ENCODE measurements at regions not wholly inside any gene's neighbourhood (a gene's known extent, or its start where the extent isn't known, plus 50 kb on each side); places are given as distances from the start of the nearest gene placed in this dataset.

- Mint-ChIP-seq H3K36me3 (ENCODE audit: insufficient read depth, unreplicated experiment) (peaks cover 10% of the 10 kb centered on the region), H3K27me3 (ENCODE audit: insufficient read depth, unreplicated experiment) (no peaks in the 10 kb centered on the region), H3K4me1 (ENCODE audit: insufficient read depth, unreplicated experiment) (peaks cover 24% of the 10 kb centered on the region), H3K27ac (ENCODE audit: low read depth, unreplicated experiment) (no peak overlapping the region), H3K4me3 (ENCODE audit: unreplicated experiment) (no peak overlapping the region), H3K9me3 (ENCODE audit: unreplicated experiment) (peaks cover 12% of the 10 kb centered on the region)
- ChIA-PET CTCF (interaction anchor here (0.8 to 1.6 kb wide), 2 partner anchors 42 to 315 kb away, joined by 4 read pairs; no protein-coding TSS in a partner anchor), POLR2A (interaction anchor here (0.7 to 1.5 kb wide), 5 partner anchors 12 to 177 kb away, joined by 3 to 7 read pairs (median 3); no protein-coding TSS in a partner anchor)
- DNase-seq (ENCODE audit: unreplicated experiment): no peak
- no TSS peak for BruUV-seq (replicated peaks)
- intact Hi-C loops (cut with micrococcal nuclease): no loop called here
- no peak for TF ChIP-seq CTCF (IDR thresholded peaks at IDR 0.05; ENCODE audit: unreplicated experiment)
These were observed 198.9 kb upstream of the PTGFR start for GRCh38 chr1:78291872-78292271.

GRCh38 chr1:78292361-78292760 is 198.4 kb upstream of the PTGFR start:
- ChIA-PET CTCF (interaction anchor here (1.6 kb wide), 1 partner anchor 314 kb away, joined by 4 read pairs; no protein-coding TSS in a partner anchor), POLR2A (interaction anchor here (0.7 to 1.5 kb wide), 6 partner anchors 11 to 178 kb away, joined by 3 to 7 read pairs (median 3); no protein-coding TSS in a partner anchor)
- intact Hi-C loops (cut with micrococcal nuclease): no loop called here
- no peak overlapping the region for H3K27ac Mint-ChIP-seq (ENCODE audit: low read depth, unreplicated experiment)
- no TSS peak for BruUV-seq (replicated peaks)
- H3K4me3 Mint-ChIP-seq (ENCODE audit: unreplicated experiment): no peak overlapping the region
- DNase-seq (ENCODE audit: unreplicated experiment): peak; percentile 41
- TF ChIP-seq CTCF (IDR thresholded peaks at IDR 0.05; ENCODE audit: unreplicated experiment): no peak
- H3K9me3 Mint-ChIP-seq (ENCODE audit: unreplicated experiment): peaks cover 12% of the 10 kb centered on the region
- H3K4me1 Mint-ChIP-seq (ENCODE audit: insufficient read depth, unreplicated experiment): peaks cover 24% of the 10 kb centered on the region
- H3K36me3 Mint-ChIP-seq (ENCODE audit: insufficient read depth, unreplicated experiment): peaks cover 10% of the 10 kb centered on the region
- H3K27me3 Mint-ChIP-seq (ENCODE audit: insufficient read depth, unreplicated experiment): no peaks in the 10 kb centered on the region

GRCh38 chr1:78297836-78298235 is 192.9 kb upstream of the PTGFR start:
- DNase-seq (ENCODE audit: unreplicated experiment): no peak
- H3K4me3 Mint-ChIP-seq (ENCODE audit: unreplicated experiment): no peak overlapping the region
- no peaks in the 10 kb centered on the region for H3K27me3 Mint-ChIP-seq (ENCODE audit: insufficient read depth, unreplicated experiment)
- H3K36me3 Mint-ChIP-seq (ENCODE audit: insufficient read depth, unreplicated experiment): peaks cover 2% of the 10 kb centered on the region
- H3K27ac Mint-ChIP-seq (ENCODE audit: low read depth, unreplicated experiment): no peak overlapping the region
- peaks cover 13% of the 10 kb centered on the region for H3K9me3 Mint-ChIP-seq (ENCODE audit: unreplicated experiment)
- TF ChIP-seq CTCF (IDR thresholded peaks at IDR 0.05; ENCODE audit: unreplicated experiment): no peak
- ChIA-PET CTCF (interaction anchor here (0.7 to 1.4 kb wide), 2 partner anchors 9 to 11 kb away, joined by 4 read pairs; no protein-coding TSS in a partner anchor), POLR2A (no interaction called here)
- intact Hi-C loops (cut with micrococcal nuclease): no loop called here
- no TSS peak for BruUV-seq (replicated peaks)
- H3K4me1 Mint-ChIP-seq (ENCODE audit: insufficient read depth, unreplicated experiment): peaks cover 20% of the 10 kb centered on the region

GRCh38 chr1:78298349-78298748 is 192.4 kb upstream of the PTGFR start:
- CTCF ChIA-PET: interaction anchor here (0.6 to 1.4 kb wide), 2 partner anchors 11 to 30 kb away, joined by 3 to 4 read pairs; no protein-coding TSS in a partner anchor
- no peak overlapping the region for H3K27ac Mint-ChIP-seq (ENCODE audit: low read depth, unreplicated experiment)
- DNase-seq (ENCODE audit: unreplicated experiment): no peak

More at GRCh38 chr1:78298349-78298748, 192.4 kb upstream of the PTGFR start:
- Mint-ChIP-seq H3K4me3 (ENCODE audit: unreplicated experiment) (no peak overlapping the region), H3K9me3 (ENCODE audit: unreplicated experiment) (peaks cover 12% of the 10 kb centered on the region), H3K36me3 (ENCODE audit: insufficient read depth, unreplicated experiment) (no peaks in the 10 kb centered on the region), H3K27me3 (ENCODE audit: insufficient read depth, unreplicated experiment) (no peaks in the 10 kb centered on the region), H3K4me1 (ENCODE audit: insufficient read depth, unreplicated experiment) (peaks cover 23% of the 10 kb centered on the region)
- BruUV-seq (replicated peaks): no TSS peak
- POLR2A ChIA-PET: interaction anchor here (0.9 kb wide), 1 partner anchor 10 kb away, joined by 4 read pairs; no protein-coding TSS in a partner anchor
- TF ChIP-seq CTCF (IDR thresholded peaks at IDR 0.05; ENCODE audit: unreplicated experiment): no peak
- intact Hi-C loops (cut with micrococcal nuclease): no loop called here
